HG02623 (cell line): ENCODE measurements at regions not wholly inside any gene's neighbourhood (a gene's known extent, or its start where the extent isn't known, plus 50 kb on each side); places are given as distances from the start of the nearest gene placed in this dataset.

Experiments
- ATAC-seq: cut with Tn5 transposase; IDR thresholded peaks from one replicate; pipeline ENCODE4 v1.9.1; 2021; ENCODE audit warnings: moderate library complexity; ENCODE audit not compliant: unreplicated experiment

DNA sequence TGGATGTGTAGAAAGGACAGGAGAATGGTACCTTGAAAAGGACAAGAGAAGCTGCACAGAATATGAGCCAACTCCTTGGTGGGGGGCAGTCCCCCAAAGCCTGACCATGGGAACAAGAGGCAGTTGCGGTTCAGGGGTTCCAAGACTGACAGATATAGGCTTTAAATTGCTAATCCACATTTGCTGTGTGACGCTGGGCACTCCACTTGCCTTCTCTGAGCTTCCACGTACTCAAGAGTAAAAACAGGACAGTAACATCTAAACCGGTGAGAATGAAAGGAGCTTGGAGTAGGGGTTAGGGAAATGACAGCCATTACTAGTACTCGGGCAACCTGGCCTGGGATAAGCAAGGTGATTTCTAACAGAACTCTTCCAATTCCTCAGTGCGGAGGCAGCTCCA is 57.9 kb upstream of the LRFN2 start:
- ATAC-seq: no peak

DNA sequence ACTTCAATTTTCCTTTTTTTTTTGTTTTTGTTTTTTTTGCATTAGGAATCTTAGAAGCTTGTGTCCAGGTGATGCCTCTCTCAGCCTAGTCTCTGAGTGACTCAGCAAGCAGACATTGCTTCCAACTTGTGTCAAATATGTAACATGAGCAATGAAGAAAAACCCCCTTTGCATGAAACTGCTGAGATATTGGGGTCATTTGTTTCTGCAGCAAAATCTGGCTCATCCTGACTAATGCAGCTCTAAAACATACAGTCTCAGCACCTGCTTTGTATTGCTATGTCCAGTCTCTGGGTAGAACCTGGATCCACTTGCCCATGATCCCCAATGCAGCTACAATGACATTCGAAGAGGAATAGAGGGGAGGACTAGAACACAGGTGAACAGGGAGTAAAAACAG is 55.7 kb upstream of the LRFN2 start:
- ATAC-seq: no peak

DNA sequence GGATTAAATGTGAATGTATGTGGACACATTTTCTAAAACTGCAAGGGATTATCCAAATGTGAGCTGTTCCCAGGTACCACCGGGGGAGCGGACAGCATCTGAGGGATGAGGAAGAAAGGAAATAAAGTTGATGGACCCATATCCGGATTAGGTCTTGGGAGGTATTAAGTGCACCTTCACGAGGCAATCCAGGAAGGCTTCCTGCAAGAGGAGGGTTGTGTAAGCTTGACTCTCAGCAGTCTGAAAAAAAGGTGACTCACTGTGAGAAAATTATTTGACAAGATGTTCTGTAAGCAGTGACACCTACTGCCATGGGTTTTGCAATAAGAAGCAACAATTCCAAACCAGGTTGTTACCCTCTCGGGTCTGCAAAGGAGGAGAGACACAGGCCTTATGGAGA is 55.0 kb upstream of the LRFN2 start:
- no peak for ATAC-seq

DNA sequence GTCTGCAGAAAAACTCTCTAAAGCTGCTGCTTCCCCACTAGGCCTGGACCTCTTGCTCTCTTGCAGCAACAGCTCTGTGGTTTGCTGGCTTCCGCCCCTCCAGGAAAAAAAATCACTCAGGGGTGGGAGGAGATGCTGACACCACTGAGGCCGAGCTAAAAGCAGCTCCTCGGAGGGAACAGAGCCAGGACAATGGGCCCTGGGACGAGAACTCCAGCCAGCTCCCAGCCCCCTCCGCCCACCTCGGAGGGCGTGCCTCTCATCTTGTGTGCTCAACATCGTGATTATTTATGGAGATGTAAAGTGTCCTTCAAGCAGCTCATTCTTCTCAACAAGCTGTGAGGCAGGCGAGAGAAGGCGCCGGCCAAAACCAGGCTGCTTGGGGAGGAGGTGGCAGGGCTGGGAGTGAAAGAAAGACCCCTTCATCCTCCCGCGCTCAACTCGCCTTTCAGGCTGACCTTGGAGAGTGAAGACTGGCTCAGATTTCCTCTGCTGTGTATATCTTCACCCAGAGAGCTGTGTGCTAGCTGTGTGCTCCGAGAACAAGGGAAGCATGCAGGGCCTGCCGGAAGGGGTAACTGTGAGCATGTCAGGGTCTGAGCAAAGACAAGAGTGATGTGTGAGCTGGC is 53.5 kb upstream of the LRFN2 start:
- no peak for ATAC-seq
